ENCODE measurements at regions not wholly inside any gene's neighbourhood (a gene's known extent, or its start where the extent isn't known, plus 50 kb on each side); places are given as distances from the start of the nearest gene placed in this dataset.
"Not testable (repeated sequence)": the region's sequence is repeated elsewhere in the genome, so short reads cannot be mapped to it uniquely, and the experiment has no call there.

DNA sequence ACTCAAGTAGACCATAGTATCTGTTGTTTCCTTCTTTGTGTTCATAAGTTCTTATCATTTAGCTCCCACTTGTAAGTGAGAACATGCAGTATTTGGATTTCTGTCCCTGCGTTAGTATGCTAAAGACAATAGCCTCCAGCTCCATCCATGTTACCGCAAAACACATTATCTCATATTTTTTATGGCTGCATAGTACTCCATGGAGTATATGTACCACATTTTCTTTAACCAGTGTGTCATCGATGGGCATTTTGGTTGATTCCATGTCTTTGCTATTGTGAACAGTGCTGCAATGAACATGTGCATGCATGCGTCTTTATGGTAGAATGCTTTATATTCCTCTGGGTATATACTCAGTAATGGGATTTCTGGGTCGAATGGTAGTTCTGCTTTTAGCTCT lies 148.1 kb upstream of the IRS2 start:
- DNase-seq, result not testable (repeated sequence)

DNA sequence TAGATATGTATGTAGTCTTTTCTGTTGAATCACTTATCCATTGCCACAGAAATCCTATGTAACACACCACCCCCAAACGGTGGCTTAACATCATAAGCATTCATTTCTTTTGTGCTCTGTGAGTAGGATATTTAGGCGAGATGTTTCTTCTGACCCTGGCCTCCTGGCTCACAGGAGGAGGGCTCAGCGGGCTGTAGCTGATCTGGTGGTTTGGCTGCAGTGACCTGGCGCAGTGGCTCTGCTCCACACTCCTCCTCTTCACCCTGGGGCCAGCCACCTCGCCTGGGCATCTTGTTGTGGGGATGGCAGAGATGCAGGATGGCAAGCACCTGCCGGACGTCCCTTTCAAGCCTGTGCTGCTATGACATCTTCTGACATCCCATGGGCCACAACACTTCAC lies 147.1 kb upstream of the IRS2 start:
- no peak for DNase-seq

DNA sequence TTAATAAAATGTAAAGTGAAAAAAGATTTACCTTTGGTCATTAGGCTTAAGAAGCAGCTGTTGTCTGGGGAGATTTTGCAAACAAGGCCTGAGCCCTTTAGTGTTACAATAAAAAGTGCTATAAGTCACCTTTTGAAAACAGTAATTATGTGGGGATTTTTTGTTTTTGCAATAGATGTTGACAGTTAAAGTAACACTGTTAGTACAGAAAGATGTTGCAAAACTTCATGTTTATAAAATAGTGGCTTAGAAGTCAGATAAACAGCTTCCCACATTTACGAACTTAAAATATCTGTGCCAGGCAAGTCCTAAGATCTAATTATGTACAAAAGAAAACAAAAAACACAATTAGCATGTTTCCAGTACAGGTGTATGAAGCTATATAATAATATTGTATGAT lies 138.0 kb upstream of the IRS2 start:
- DNase-seq, result no peak

DNA sequence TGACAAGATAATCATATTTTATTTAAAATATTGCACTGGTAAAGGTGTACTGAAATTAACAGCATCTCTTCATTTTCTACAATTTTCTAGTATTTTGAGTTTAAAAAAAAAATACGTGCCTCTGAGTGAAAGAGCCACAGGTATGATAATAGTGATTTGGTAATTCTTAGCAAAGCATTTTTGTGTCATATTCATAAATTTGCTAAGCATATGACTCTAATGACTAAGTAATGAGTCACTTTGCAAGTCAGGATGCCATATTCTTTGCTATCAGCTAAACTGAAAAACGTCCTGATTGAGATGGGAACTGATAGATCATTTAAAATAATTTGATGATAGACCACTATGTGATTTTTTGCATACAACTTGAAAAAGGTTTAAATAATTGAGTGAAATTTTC lies 136.1 kb upstream of the IRS2 start:
- no peak for DNase-seq

GRCh38 chr13:109919715-109920375 lies 133.5 kb upstream of the IRS2 start:
- no peak for DNase-seq

GRCh38 chr13:109918179-109918711 lies 131.9 kb upstream of the IRS2 start:
- no peak for DNase-seq

GRCh38 chr13:109917422-109917821 lies 131.0 kb upstream of the IRS2 start:
- DNase-seq, result no peak

- DNase-seq, result no peak
These were observed 127.6 kb upstream of the IRS2 start for GRCh38 chr13:109913936-109914510.

- no peak for DNase-seq
These were observed 126.8 kb upstream of the IRS2 start for GRCh38 chr13:109913186-109913585.

GRCh38 chr13:109910194-109910593 lies 123.8 kb upstream of the IRS2 start:
- DNase-seq, result no peak

DNA sequence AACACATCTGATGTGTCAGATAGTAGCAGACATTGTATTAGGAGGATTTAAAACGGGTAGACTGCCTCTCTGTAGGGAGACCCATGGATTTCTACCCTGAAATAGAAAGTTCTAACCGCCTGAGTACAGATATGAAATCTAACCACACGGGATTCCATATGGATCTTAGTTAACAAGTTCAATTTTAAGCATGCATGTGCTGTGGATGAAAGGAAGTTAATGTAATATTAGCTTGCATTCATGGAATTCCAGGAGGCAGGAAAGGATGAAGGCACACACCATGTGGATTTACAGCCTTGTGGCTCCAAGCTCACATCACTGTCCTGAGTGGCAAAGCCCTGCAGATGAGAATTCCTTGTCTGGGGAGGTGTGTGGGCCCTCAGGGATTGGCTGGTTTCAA lies 120.6 kb upstream of the IRS2 start:
- no peak for DNase-seq

- peak; percentile 0 for DNase-seq
These were observed 117.8 kb upstream of the IRS2 start for GRCh38 chr13:109904218-109904617.

- DNase-seq, result no peak
These were observed 114.4 kb upstream of the IRS2 start for GRCh38 chr13:109900741-109901140.

- DNase-seq, result no peak
These were observed 113.9 kb upstream of the IRS2 start for GRCh38 chr13:109900320-109900719.

DNA sequence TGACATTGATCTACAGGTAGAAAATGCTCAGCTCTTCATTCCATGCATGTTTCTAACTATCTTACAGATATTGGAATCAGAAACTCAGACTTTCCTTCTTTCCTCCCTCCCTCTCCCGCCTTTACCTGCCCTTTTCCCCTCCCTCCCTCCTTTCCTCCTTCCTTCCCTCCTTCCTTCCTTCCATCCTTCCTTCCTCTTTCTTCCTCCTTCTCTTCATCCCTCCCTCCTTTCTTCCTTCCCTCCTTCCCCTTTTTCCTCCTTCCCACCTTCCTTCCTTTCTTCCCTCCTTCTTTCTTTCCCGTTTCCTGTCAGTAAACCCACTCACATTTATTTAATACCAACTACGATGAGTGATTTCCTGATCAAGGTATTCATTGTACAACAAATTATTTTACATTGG lies 113.4 kb upstream of the IRS2 start:
- DNase-seq, result no peak

- DNase-seq, result no peak
These were observed 112.9 kb upstream of the IRS2 start for GRCh38 chr13:109899316-109899715.

GRCh38 chr13:109897988-109898624 lies 111.7 kb upstream of the IRS2 start:
- DNase-seq, result no peak

DNA sequence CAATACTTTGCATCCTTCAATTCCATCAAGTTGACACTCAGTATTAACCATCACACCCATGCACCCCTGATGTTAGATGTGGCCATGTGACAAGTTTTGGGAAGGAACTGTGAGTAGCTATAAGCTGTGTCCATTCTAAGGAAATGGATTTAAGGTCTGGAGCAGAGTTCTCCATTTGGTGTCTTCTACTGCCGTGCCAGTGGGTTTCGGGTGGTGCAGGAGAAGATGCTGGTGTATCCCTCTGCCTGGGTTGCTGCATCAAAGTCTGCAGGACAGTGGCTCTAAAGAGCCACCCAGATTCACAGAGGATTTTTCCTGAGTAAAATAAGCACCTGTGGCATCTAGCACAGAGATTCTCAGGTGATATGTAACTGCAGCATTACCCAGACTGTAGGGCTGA lies 105.7 kb upstream of the IRS2 start:
- DNase-seq, result no peak

DNA sequence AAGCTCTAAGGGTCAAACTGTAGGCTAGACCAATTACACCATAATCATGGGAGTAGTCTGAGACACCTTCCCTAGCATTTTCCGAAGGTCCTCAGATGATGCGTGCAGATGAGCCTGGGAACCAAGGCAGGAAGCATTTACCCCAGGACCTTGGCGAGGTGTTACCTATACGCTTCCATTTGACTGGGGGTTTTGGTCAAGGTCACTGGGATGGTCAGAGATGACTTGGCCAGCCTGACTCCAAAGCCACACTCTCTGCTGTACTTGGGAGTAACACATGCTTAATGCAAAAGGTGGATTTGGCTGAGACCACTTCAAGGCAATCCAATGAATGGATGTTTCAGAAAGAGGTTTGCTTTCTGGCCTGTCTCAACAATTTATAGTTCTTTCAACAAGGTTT lies 98.9 kb upstream of the IRS2 start:
- no peak for DNase-seq

- no peak for DNase-seq
These were observed 98.1 kb upstream of the IRS2 start for GRCh38 chr13:109884462-109884861.

DNA sequence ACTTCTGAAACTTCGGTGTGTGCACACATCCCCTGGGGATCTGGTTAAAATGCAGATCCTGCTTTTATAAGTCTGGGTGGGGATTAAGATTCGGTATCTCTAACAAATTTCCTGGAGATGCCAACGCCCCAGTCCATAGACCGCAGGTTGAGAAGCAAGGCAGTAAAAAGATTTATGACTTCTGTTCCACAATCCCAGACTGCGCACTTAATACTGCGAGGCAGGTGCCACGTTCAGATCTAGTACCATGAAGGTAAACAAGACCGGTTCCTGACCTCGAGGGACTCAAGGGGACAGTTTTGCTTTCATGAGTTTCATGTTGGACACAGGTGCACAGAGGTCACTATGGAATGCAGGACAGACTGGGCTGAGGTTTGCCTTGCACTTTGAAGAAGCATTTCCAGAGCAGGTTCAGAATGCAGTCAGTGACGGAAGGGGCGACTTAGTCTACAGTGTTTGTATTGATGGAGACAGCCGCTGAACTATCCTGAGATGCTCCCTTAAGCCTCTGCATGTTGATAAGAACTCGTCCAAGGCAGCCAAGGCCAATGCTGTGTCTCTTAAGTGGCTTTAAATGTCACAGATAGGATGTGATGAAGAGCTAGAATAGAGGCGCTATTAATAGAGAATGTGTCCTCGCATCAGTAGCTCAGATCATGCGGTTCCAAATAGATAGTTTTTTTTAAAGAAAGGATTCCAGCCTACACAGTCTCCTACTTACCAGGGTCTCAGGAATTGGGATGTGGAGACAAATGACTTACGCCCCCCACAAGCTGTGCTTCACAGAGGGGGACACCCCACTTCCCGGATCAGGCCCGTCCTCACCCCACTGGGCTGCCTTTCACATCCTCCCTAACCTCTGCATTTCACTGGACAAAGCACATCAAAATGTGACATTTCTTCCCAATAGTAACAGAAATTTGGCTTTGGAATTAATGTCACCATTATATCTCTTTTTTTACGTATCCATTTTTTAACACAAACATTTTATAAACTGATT lies 97.1 kb upstream of the IRS2 start:
- no peak for DNase-seq

GRCh38 chr13:109881961-109882558 lies 95.7 kb upstream of the IRS2 start:
- no peak for DNase-seq

DNA sequence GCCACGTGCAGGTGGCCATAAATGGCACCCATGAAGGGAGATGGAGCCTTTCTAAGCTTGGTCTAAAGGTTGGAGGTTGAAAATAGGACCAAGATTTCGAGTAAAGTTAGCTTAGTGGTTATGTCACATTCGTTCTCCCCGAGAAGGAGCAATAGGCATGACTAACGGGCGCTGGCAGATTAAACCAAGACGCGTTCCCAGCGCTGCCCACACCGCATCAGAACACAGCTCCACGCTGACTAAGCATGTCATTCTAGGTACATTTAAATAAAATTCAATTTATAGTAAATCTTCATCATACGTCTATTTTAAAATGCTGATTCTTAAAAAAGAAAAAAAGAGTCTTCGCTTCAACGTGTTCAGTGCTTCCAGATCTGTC lies 95.0 kb upstream of the IRS2 start:
- DNase-seq, result no peak
